DMS53 treated with DMSO at 0.1 percent for 48 hours (cell line): ENCODE measurements at regions not wholly inside any gene's neighbourhood (a gene's known extent, or its start where the extent isn't known, plus 50 kb on each side); places are given as distances from the start of the nearest gene placed in this dataset.
"Not testable (repeated sequence)": the region's sequence is repeated elsewhere in the genome, so short reads cannot be mapped to it uniquely, and the experiment has no call there.

Experiments
- DNase-seq: peaks from one replicate; lab custom pipeline; 2025; ENCODE audit not compliant: unreplicated experiment; lab: John Stamatoyannopoulos, UW

DNA sequence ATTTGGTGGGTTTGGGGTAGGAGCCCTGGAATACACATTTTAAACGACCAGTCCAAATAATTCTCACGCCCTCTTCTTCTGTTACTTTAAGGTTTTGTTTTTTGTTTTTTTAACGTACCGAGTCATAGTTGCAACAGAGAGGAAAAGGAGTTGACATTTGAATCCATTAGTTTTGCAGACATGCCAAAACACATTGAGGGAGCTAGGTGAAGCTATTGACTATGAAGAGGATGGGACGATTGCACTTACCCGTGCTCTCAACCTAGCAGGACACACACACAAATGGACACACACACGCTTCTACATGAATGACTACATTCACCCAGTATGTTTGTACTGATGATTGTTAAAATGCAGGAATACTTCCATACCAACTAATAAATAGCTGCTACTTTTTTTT is 54.3 kb upstream of the CIT start:
- no peak for DNase-seq

DNA sequence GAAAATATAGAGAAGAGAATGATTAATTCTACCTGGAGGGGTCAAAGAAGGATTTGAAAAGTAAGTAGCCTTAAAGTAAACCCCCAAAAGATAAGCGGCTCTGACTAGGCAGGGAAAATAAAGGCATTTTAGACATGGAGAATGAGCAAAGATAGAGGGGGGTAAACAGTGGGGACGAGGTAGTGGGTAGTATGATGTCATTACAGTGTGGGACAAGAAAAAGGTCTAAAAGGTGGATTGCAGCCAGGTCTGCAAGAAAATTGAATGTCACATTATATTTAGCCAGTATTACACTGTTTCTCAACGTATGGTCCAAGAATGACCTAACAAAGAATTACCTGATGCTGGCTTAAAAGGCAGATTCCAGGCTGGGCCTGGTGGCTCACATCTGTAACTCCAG is 55.8 kb upstream of the CIT start:
- no peak for DNase-seq

DNA sequence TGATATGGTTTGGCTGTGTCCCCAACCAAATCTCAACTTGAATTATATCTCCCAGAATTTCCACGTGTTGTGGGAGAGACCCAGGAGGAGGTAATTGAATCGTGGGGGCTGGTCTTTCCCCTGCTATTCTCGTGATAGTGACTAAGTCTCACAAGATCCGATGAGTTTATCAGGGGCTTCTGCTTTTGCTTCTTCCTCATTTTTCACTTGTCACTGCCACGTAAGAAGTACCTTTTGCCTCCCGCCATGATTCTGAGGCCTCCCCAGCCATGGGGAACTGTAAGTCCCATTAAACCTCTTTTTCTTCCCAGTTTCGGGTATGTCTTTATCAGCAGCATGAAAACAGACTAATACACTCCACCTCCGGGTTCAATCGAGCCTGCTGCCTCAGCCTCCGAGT is 54.3 kb upstream of the BICDL1 start:
- DNase-seq = not testable (repeated sequence)

DNA sequence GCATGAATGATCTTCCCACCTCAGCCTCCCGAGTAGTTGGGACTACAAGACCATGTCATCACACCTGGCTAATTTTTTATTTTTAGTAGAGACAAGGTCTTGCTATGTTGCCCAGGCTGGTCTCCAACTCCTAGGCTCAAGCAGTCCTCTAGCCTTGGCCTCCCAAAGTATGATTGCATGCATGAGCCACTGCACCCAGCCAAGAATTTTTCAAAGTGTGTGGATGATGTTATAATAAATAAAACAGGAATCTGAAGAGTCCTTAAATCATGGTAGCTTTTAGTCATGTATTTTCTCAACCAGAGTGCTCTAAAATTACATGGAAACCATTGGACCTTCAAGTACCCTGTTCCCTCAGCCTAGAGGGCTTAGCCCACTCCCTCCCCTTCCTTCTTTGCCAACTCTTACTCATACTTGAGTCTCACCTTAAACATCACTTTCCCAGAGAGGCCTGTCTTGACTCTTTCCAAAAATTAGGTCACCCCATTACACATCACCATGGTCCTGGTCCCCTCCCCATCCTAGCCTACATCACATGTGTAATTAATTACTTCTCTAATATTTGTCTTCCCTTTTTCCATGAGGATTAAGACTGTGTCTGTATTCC is 52.2 kb upstream of the BICDL1 start:
- DNase-seq = no peak

DNA sequence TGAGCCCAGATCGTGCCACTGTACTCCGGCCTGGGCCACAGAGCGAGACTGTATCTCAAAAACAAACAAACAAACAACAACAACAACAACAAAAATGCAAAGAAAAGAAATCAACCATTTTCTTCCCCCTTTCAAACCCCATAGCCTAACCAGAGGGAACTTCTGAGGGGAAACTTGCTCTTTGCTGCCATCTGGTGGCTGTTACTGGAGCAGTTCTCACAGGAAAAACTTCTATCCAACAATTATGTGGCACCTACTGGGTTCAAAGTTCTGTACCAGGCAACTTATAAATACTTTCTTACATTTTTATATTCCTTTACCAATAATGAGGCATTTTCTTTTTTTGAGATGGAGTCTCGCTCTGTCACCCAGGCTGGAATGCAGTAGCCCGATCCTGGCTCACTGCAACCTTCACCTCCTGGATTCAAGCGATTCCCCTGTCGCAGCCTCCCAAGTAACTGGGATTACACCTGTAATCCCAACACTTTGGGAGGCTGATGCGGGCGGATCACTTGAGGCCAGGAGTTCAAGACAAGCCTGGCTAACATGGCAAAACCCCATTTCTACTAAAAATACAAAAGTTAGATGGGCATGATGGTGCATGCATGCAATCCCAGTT is 50.9 kb upstream of the BICDL1 start:
- peak; percentile 71 for DNase-seq
